ENCODE measurements at regions not wholly inside any gene's neighbourhood (a gene's known extent, or its start where the extent isn't known, plus 50 kb on each side); places are given as distances from the start of the nearest gene placed in this dataset.

DNA sequence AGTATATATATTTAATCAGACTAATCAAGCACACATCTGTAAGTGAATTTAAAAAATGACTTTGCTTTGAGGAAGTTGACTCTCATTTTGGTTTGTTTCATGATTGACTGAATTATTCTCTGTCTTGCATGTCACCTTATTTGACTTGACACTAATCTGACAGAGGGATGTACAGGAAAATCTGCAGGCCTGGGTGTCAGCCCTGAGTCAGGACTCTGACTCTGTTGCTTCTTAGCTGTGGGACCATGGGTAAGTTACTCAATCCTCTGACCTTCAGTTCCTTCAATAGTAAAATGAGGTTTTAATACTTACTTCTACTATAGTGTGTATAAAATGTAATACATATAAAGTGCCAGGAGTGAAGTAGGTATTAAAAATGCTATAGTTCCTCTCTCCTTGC is 415.9 kb downstream of the ARHGEF28 start:
- TF ChIP-seq POLR2AphosphoS5 (IDR thresholded peaks at IDR 0.05; ENCODE audit: low read depth, low read length) (no peak), POLR2A (IDR thresholded peaks at IDR 0.05; ENCODE audit: low read depth, low read length) (no peak), TAF1 (IDR thresholded peaks at IDR 0.05; ENCODE audit: borderline replicate concordance, low read depth, low read length) (no peak)
